ENCODE measurements at regions not wholly inside any gene's neighbourhood (a gene's known extent, or its start where the extent isn't known, plus 50 kb on each side); places are given as distances from the start of the nearest gene placed in this dataset.

GRCh38 chr3:124516333-124516732, 213.9 kb upstream of the UMPS start:
- no peaks in the 10 kb centered on the region for H3K9me3 ChIP-seq
- no peaks in the 10 kb centered on the region for H3K27me3 ChIP-seq (replicated peaks; ENCODE audit: insufficient read depth)
- peaks cover 18% of the 10 kb centered on the region for H3K36me3 ChIP-seq
- H3K4me3 ChIP-seq = no peak overlapping the region
- no peak for TF ChIP-seq CTCF (IDR thresholded peaks at IDR 0.05)
- ATAC-seq (ENCODE audit: insufficient number of reproducible peaks, low FRiP score, low read depth) (no peak), DNase-seq (ENCODE audit: low spot score) (no peak)
- peaks cover 0 to 20% of the 10 kb centered on the region in 2 donors for H3K4me1 ChIP-seq (ENCODE audit: control insufficient read depth in 1 of 2, low read depth in 2 of 2)
- H3K27ac ChIP-seq = no peak overlapping the region

- DNase-seq (ENCODE audit: low spot score) = no peak
- no peak for TF ChIP-seq CTCF (IDR thresholded peaks at IDR 0.05)
- Histone ChIP-seq H3K36me3 (peaks cover 16% of the 10 kb centered on the region), H3K9me3 (no peaks in the 10 kb centered on the region), H3K27ac (no peak overlapping the region), H3K4me3 (no peak overlapping the region), H3K27me3 (replicated peaks; ENCODE audit: insufficient read depth) (no peaks in the 10 kb centered on the region), H3K4me1 (ENCODE audit: control insufficient read depth in 1 of 2, low read depth in 2 of 2) (peaks cover 0 to 14% of the 10 kb centered on the region in 2 donors)
- no peak for ATAC-seq (ENCODE audit: insufficient number of reproducible peaks, low FRiP score, low read depth)
Observed at GRCh38 chr3:124517306-124517705, 212.9 kb upstream of the UMPS start.

GRCh38 chr3:124518350-124518749, 211.9 kb upstream of the UMPS start:
- Histone ChIP-seq H3K27ac (no peak overlapping the region), H3K4me3 (no peak overlapping the region)
- TF ChIP-seq CTCF (IDR thresholded peaks at IDR 0.05) = no peak

GRCh38 chr3:124519591-124520194, 210.6 kb upstream of the UMPS start:
- H3K4me3 ChIP-seq = no peak overlapping the region
- H3K27me3 ChIP-seq (replicated peaks; ENCODE audit: insufficient read depth) = no peaks in the 10 kb centered on the region
- no peaks in the 10 kb centered on the region for H3K4me1 ChIP-seq (ENCODE audit: control insufficient read depth in 1 of 2, low read depth in 2 of 2)
- no peak overlapping the region for H3K27ac ChIP-seq
- TF ChIP-seq CTCF (IDR thresholded peaks at IDR 0.05) = no peak
- no peak for ATAC-seq (ENCODE audit: insufficient number of reproducible peaks, low FRiP score, low read depth)
- peaks cover 16% of the 10 kb centered on the region for H3K36me3 ChIP-seq
- no peaks in the 10 kb centered on the region for H3K9me3 ChIP-seq
- no peak for DNase-seq (ENCODE audit: low spot score)

More at GRCh38 chr3:124518350-124518749, 211.9 kb upstream of the UMPS start:
- Histone ChIP-seq H3K27me3 (replicated peaks; ENCODE audit: insufficient read depth) (no peaks in the 10 kb centered on the region), H3K9me3 (no peaks in the 10 kb centered on the region), H3K36me3 (peaks cover 16% of the 10 kb centered on the region), H3K4me1 (ENCODE audit: control insufficient read depth in 1 of 2, low read depth in 2 of 2) (peaks cover 0 to 4% of the 10 kb centered on the region in 2 donors)
- DNase-seq (ENCODE audit: low spot score) = no peak
- no peak for ATAC-seq (ENCODE audit: insufficient number of reproducible peaks, low FRiP score, low read depth)

- peaks cover 12% of the 10 kb centered on the region for H3K36me3 ChIP-seq
- H3K27ac ChIP-seq = no peak overlapping the region
- no peak for DNase-seq (ENCODE audit: low spot score)
- no peaks in the 10 kb centered on the region for H3K9me3 ChIP-seq
- no peak for TF ChIP-seq CTCF (IDR thresholded peaks at IDR 0.05)
- no peak overlapping the region for H3K4me3 ChIP-seq
- H3K4me1 ChIP-seq (ENCODE audit: control insufficient read depth in 1 of 2, low read depth in 2 of 2) = no peaks in the 10 kb centered on the region
- no peak for ATAC-seq (ENCODE audit: insufficient number of reproducible peaks, low FRiP score, low read depth)
- H3K27me3 ChIP-seq (replicated peaks; ENCODE audit: insufficient read depth) = no peaks in the 10 kb centered on the region
Observed at GRCh38 chr3:124520970-124521369, 209.3 kb upstream of the UMPS start.
